ENCODE measurements at regions not wholly inside any gene's neighbourhood (a gene's known extent, or its start where the extent isn't known, plus 50 kb on each side); places are given as distances from the start of the nearest gene placed in this dataset.

DNA sequence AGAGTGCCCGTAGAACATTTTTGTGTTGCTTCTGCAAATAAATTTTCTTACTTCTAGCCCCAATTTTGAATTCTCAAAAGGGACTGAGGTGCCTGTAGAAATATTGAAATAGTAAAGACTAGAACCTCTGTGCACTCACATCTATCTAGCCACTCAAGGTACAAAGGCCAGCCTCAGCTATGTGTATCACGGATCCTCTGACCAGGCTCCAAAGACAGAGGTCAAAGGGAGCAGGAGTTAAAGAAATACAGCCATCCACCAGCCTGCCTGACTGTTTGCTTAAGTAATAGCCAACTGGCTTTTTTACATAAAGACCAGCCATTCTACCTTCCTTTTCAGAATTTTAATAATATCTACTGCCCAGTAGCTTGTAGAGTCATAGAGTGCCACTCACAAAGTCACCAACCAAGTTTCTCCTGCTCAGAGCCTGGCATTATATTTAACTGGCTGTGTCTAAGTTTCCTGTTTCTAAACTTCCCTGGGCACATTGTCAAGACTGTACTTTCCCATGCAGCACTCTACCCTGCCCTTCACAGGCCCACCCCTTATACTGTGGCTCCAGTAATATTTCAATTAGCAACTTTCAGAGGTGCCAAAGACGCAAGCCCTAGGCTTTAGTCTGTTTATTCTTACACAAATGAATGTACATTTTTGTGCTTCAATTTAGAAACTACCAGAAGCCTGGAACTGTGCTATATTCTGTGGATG lies 338.3 kb upstream of the NT5C1B start:
- H3K27me3 ChIP-seq (ENCODE audit: control insufficient read depth in 4 of 4, insufficient read depth in 4 of 4, low read length in 3 of 4), result no peaks in the 10 kb centered on the region
- no peak overlapping the region for H3K4me3 ChIP-seq (ENCODE audit: low read depth in 1 of 3, low read length in 3 of 3)
- 72% methylated on average over 3 of the region's 3 CpGs for WGBS
- no peaks in the 10 kb centered on the region for H3K36me3 ChIP-seq (ENCODE audit: control insufficient read depth in 4 of 4, insufficient read depth in 3 of 4, low read depth in 1 of 4, low read length in 3 of 4)
- TF ChIP-seq YY1 (IDR thresholded peaks at IDR 0.05), result no peak
- TF ChIP-seq HNF4G (IDR thresholded peaks at IDR 0.05), result peak; percentile 52
- peak; percentile 48 for TF ChIP-seq SP1 (IDR thresholded peaks at IDR 0.05)
- TF ChIP-seq, protein P1, sequence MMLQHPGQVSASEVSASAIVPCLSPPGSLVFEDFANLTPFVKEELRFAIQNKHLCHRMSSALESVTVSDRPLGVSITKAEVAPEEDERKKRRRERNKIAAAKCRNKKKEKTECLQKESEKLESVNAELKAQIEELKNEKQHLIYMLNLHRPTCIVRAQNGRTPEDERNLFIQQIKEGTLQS (IDR thresholded peaks at IDR 0.05), result no peak
- TF ChIP-seq, protein P2, sequence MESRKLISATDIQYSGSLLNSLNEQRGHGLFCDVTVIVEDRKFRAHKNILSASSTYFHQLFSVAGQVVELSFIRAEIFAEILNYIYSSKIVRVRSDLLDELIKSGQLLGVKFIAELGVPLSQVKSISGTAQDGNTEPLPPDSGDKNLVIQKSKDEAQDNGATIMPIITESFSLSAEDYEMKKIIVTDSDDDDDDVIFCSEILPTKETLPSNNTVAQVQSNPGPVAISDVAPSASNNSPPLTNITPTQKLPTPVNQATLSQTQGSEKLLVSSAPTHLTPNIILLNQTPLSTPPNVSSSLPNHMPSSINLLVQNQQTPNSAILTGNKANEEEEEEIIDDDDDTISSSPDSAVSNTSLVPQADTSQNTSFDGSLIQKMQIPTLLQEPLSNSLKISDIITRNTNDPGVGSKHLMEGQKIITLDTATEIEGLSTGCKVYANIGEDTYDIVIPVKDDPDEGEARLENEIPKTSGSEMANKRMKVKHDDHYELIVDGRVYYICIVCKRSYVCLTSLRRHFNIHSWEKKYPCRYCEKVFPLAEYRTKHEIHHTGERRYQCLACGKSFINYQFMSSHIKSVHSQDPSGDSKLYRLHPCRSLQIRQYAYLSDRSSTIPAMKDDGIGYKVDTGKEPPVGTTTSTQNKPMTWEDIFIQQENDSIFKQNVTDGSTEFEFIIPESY (IDR thresholded peaks at IDR 0.05), result no peak
- no peak for TF ChIP-seq FOXA2 (IDR thresholded peaks at IDR 0.05)
- TF ChIP-seq JUND (IDR thresholded peaks at IDR 0.05), result peak in 1 of 2 donors; percentile 30
- peak; percentile 74 to 88 for TF ChIP-seq HNF4A (conservative IDR thresholded peaks at IDR 0.05)
- TF ChIP-seq, protein P3, sequence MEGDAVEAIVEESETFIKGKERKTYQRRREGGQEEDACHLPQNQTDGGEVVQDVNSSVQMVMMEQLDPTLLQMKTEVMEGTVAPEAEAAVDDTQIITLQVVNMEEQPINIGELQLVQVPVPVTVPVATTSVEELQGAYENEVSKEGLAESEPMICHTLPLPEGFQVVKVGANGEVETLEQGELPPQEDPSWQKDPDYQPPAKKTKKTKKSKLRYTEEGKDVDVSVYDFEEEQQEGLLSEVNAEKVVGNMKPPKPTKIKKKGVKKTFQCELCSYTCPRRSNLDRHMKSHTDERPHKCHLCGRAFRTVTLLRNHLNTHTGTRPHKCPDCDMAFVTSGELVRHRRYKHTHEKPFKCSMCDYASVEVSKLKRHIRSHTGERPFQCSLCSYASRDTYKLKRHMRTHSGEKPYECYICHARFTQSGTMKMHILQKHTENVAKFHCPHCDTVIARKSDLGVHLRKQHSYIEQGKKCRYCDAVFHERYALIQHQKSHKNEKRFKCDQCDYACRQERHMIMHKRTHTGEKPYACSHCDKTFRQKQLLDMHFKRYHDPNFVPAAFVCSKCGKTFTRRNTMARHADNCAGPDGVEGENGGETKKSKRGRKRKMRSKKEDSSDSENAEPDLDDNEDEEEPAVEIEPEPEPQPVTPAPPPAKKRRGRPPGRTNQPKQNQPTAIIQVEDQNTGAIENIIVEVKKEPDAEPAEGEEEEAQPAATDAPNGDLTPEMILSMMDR (IDR thresholded peaks at IDR 0.05; ENCODE audit: low read depth, low read length, missing input control), result no peak
- TF ChIP-seq TAF1 (conservative IDR thresholded peaks at IDR 0.05), result no peak
- TF ChIP-seq RAD21 (IDR thresholded peaks at IDR 0.05), result peak in 1 of 2 donors; percentile 20
- no peak for TF ChIP-seq GABPA (IDR thresholded peaks at IDR 0.05 in 1 of 2, conservative IDR thresholded peaks at IDR 0.05 in 1 of 2)
- TF ChIP-seq, protein P4, sequence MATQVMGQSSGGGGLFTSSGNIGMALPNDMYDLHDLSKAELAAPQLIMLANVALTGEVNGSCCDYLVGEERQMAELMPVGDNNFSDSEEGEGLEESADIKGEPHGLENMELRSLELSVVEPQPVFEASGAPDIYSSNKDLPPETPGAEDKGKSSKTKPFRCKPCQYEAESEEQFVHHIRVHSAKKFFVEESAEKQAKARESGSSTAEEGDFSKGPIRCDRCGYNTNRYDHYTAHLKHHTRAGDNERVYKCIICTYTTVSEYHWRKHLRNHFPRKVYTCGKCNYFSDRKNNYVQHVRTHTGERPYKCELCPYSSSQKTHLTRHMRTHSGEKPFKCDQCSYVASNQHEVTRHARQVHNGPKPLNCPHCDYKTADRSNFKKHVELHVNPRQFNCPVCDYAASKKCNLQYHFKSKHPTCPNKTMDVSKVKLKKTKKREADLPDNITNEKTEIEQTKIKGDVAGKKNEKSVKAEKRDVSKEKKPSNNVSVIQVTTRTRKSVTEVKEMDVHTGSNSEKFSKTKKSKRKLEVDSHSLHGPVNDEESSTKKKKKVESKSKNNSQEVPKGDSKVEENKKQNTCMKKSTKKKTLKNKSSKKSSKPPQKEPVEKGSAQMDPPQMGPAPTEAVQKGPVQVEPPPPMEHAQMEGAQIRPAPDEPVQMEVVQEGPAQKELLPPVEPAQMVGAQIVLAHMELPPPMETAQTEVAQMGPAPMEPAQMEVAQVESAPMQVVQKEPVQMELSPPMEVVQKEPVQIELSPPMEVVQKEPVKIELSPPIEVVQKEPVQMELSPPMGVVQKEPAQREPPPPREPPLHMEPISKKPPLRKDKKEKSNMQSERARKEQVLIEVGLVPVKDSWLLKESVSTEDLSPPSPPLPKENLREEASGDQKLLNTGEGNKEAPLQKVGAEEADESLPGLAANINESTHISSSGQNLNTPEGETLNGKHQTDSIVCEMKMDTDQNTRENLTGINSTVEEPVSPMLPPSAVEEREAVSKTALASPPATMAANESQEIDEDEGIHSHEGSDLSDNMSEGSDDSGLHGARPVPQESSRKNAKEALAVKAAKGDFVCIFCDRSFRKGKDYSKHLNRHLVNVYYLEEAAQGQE (IDR thresholded peaks at IDR 0.05), result no peak
- TF ChIP-seq NR2F2 (IDR thresholded peaks at IDR 0.05), result no peak
- peak in 1 of 2 donors; percentile 43 for TF ChIP-seq RXRA (IDR thresholded peaks at IDR 0.05)
- peak overlapping the region in 1 of 2 donors; percentile 5 for H3K27ac ChIP-seq (ENCODE audit: low read depth in 1 of 2, low read length in 2 of 2)
- no peak overlapping the region for H3K9ac ChIP-seq (ENCODE audit: low read depth in 1 of 2, low read length in 2 of 2)
- H3K4me1 ChIP-seq (ENCODE audit: control insufficient read depth in 4 of 4, insufficient read depth in 4 of 4, low read length in 3 of 4), result peaks cover 3 to 13% (median 5%) of the 10 kb centered on the region in 4 donors
- H3K9me3 ChIP-seq (ENCODE audit: control insufficient read depth in 4 of 4, low read length in 3 of 4), result no peaks in the 10 kb centered on the region
- no peak for DNase-seq (ENCODE audit: low spot score)

Data from liver (tissue), 8 donors.